ENCODE measurements at regions not wholly inside any gene's neighbourhood (a gene's known extent, or its start where the extent isn't known, plus 50 kb on each side); places are given as distances from the start of the nearest gene placed in this dataset.

DNA sequence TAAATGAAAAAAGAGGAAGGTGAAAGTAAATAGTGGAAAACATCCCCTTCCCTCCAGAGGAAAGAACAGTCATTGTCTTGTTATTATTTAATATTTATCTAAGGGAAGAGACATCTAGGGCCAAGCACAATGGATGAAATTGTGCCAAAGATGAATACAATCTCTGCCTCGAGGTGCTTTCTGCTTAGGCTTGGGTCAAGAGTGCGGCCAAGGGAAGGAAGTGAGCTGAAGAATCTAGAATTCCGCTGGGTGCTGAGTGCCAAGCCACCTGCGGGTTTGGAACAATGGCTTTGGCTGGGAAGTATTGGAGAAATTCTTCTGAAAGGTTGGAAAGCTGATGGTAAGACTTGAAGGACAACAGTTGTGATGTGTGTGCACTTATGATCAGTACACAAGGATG is 531.3 kb upstream of the FZD8 start:
- TF ChIP-seq, protein P1, sequence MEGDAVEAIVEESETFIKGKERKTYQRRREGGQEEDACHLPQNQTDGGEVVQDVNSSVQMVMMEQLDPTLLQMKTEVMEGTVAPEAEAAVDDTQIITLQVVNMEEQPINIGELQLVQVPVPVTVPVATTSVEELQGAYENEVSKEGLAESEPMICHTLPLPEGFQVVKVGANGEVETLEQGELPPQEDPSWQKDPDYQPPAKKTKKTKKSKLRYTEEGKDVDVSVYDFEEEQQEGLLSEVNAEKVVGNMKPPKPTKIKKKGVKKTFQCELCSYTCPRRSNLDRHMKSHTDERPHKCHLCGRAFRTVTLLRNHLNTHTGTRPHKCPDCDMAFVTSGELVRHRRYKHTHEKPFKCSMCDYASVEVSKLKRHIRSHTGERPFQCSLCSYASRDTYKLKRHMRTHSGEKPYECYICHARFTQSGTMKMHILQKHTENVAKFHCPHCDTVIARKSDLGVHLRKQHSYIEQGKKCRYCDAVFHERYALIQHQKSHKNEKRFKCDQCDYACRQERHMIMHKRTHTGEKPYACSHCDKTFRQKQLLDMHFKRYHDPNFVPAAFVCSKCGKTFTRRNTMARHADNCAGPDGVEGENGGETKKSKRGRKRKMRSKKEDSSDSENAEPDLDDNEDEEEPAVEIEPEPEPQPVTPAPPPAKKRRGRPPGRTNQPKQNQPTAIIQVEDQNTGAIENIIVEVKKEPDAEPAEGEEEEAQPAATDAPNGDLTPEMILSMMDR (conservative IDR thresholded peaks at IDR 0.05; ENCODE audit: low read length): no peak
- TF ChIP-seq EZH2phosphoT487 (IDR thresholded peaks at IDR 0.05; ENCODE audit: borderline replicate concordance): no peak

Data from Loucy (cell line).